HG03066 (cell line): ENCODE measurements at regions not wholly inside any gene's neighbourhood (a gene's known extent, or its start where the extent isn't known, plus 50 kb on each side); places are given as distances from the start of the nearest gene placed in this dataset.

Source experiments
- ATAC-seq: cut with Tn5 transposase; IDR thresholded peaks from one replicate; pipeline ENCODE4 v1.9.1; 2021; ENCODE audit warnings: low read depth; ENCODE audit not compliant: unreplicated experiment

DNA sequence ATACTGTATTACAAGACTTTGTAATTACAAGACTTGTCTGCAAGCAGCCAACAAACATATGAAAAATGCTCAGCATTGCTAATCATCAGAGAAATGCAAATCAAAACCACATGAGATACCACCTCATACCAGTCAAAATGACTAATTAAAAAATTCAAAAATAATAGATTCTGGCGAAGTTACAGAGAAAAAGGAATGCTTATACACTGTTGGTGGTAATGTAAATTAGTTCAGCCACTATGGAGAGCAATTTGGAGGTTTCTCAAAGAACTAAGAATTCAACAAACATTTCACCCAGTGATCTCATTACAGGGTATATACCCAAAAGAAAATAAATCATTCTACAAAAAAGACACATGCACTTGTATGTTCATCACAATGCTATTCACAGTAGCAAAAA, 617.5 kb upstream of the CCDC54 start:
- ATAC-seq: no peak

DNA sequence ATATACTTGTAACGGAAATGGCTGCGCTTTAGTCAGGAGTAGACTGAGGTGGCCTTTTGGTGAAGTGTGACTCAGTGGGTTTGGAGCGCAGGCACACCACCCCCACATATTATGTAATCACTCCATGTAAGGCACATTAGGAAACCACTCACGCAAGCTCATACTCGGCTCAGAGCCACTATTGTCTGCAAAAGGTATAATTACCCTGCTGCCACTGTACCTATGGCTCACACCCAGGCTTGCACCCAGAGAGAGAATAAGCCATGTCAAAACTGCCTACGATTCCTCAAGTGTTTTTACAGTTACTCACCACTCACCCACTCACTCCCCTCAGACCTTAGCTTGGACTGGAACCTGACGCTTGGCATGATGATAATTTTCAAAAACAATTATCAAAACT, 611.9 kb upstream of the CCDC54 start:
- ATAC-seq: no peak

DNA sequence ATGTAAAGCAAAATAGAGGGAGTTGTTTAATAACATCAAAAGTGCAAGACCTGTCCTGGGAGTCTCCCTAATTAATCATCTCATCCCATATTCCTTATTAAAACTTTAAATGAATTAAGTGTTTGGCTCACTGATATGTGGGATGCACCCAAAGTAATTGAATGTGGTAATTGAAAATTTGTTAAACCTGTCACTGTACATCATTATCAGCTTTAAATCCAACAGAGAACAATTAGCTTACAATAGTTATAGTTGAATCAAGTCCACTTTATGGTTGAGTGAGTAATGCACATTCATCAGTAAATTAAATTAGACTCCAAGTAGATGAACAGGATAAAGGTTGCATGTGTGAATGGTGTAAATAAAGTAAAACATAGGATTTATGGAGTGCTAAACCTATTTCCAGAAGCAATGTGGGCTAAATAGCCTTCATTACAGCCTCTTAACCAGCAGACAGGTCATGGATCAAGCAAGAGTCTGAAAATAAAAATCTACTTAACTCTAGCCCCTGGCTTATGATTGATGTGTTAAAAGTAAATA, 608.2 kb upstream of the CCDC54 start:
- no peak for ATAC-seq

GRCh38 chr3:106773795-106774194, 603.4 kb upstream of the CCDC54 start:
- ATAC-seq: no peak

DNA sequence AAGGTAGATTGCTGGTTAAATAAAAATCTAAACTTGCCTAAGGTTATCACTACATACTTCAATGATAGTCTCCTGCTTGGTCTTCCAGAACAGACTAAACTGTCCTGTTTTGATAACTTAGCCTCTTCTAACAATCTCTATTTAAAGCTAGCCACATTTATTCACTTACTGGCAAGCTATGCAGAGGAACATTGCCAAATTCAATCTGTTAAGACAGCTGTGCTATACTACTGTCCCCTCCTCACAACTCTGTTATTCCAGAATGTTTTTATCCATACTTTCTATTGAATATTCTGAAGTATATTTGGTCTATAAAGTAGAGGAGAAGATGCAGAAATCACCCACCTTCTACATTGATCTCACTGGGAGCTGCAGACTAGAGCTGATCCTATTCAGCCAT, 594.0 kb upstream of the CCDC54 start:
- ATAC-seq: no peak

DNA sequence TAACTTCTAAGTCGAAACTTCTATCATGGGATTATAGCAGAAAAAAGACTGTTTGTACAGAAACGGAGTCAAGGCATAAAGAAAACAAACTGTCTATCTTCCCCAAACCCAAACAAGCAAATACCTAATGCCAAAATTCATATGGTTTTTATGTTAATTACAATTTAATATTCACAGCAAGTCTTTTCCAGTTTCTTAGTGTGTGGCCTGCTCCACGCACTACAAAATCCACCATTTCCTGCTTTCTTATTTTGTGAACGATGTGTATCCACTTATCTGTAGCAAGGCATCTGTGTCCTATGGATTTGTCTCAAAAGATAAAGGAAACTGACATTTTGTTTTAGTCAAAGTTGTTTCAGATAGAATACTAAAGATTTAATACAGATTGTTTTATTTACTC, 588.0 kb upstream of the CCDC54 start:
- no peak for ATAC-seq

- no peak for ATAC-seq
These were observed 584.5 kb upstream of the CCDC54 start for GRCh38 chr3:106792716-106793115.

GRCh38 chr3:106794442-106794841, 582.8 kb upstream of the CCDC54 start:
- no peak for ATAC-seq

DNA sequence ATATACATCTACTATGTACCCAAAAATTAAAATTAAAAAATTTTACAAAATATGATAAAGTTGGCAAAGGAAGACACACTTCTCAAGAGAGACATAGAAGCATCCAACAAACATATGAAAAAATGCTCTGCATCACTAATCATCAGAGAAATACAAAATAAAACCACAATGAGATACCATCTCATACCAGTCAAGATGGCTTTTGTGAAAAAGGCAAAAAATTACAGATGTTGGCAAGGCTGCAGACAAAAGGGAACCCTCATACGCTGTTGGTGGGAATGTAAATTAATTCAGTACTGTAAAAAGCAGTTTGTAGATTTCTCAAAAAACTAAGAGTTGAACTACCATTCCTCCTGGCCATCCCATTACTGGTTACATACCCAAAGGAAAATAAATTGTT, 581.7 kb upstream of the CCDC54 start:
- no peak for ATAC-seq

GRCh38 chr3:106797461-106797860, 579.8 kb upstream of the CCDC54 start:
- ATAC-seq: no peak

DNA sequence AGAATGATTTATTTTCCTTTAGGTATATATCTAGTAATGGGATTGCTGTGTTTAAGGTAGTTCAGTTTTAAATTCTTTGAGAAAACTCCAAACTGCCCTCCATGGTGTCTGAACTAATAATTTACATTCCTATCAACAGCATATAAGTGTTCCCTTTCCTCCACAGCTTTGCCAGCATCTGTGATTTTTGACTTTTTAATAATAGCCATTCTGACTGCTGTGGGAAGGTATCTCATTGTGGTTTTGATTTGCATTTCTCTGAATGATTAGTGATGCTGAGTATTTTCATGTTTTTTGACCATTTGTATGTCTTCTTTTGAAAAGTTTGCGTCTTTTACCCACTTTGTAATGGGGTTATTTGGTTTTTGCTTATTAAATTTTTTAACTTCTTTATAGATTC, 571.6 kb upstream of the CCDC54 start:
- no peak for ATAC-seq

DNA sequence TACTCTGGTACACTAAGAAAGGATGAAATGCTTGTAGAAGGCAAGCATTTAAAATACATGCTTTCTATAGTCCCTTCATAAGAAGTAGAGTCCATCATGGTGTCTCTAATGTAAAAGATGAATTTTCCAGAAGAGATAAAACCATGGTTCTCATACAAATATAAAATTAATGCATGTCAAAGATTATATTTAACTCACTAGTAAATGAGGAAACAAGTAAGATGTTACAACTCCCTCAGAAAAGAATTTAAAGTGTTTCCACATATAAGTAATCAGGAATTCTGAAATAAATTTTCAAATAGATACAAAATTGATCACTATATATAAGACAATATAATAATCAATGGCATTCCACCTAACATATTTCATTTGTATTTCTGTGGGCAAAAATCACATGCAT, 570.3 kb upstream of the CCDC54 start:
- ATAC-seq: no peak

- ATAC-seq: no peak
These were observed 568.2 kb upstream of the CCDC54 start for GRCh38 chr3:106809041-106809440.

GRCh38 chr3:106809623-106810299, 567.5 kb upstream of the CCDC54 start:
- ATAC-seq: no peak

DNA sequence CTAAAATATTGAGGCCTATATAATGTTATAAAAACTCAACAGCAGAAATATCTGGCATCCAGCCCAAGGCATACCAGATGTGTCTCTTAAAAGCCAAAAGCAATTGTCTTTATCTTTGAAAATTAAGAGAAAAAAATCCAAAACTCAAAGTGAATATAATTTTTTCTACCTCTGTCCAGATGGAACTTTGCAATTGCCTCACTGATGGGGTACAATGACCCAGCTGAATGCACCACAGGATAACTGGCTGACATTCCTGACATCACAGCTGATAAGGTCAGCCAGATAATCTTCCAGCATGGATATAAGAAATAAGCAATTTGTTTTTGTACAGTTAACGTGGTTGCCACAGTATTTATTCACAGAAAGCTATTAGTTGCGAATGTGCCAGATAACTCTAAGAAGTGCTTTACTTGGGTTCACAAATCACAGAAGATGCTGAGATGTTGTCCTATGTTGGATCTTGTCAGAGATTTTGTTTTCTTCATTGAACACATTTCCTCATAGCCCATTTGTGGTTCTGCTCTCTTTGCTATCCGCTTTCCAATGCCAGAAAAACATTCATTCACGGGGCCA, 566.9 kb upstream of the CCDC54 start:
- no peak for ATAC-seq

DNA sequence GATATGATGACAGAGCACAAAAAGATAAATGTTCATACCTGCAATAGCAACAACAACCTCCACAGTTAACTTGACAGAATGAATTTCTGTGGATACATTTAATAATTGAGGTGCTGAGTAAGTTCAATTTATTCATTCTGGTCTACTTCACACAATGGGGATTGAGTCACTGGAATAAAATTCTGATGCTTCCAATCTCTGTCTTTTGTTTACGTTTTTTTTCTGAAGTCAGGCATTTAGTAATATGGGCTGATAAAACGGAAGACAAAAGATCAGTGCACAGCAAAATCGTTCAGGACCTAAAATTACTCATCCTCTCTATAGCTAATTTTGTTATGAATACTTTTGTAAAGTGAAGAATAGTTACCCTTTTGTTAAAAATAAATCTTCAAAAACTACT, 565.9 kb upstream of the CCDC54 start:
- ATAC-seq: no peak

DNA sequence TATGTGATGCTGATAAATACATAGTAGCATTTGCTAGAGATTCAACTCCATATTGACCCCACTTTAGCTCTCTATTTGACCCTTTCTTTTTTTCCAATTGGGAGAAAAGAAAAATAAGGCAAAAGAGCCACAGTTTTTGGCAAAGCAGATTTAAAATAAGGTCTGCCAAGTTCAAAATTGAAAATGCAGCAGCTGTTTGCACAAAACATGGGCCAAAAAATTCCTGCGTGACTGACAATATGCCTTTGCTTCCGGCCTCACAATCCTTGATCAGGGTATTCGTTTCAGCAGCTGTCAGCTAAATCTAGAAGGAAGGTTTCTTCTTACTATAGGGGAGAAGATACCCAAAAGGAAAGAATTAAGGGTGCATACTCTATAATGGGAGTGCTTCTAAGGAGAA, 563.5 kb upstream of the CCDC54 start:
- ATAC-seq: no peak

GRCh38 chr3:106814231-106814630, 563.0 kb upstream of the CCDC54 start:
- no peak for ATAC-seq

GRCh38 chr3:106816838-106817237, 560.4 kb upstream of the CCDC54 start:
- no peak for ATAC-seq

DNA sequence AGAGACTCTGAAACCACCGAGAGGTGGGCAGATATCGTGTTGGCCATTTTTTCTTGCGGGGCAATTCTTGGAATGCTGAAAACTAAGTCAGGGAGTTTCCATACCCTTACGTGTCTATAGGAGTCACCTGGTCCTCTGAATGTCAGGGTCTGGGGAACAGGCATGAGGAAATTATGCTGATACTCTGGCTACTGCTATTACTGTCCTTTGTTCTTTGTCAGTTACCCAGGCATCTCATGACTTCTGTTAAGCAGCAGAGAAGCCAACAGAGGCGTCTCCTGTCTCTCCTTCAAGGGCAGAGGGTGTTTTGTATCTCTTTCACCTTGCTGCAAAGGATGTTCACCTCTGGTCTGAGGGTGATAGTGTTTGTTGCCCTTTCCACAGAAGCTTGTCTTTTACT, 559.5 kb upstream of the CCDC54 start:
- no peak for ATAC-seq

GRCh38 chr3:106819440-106819839, 557.8 kb upstream of the CCDC54 start:
- ATAC-seq: no peak

- ATAC-seq: no peak
These were observed 556.4 kb upstream of the CCDC54 start for GRCh38 chr3:106820726-106821362.
